GM19467 (cell line): ENCODE measurements at regions not wholly inside any gene's neighbourhood (a gene's known extent, or its start where the extent isn't known, plus 50 kb on each side); places are given as distances from the start of the nearest gene placed in this dataset.
A peak's percentile ranks its signal among the peaks of the same experiment; 100 is the strongest.

Experiments used
- ATAC-seq: cut with Tn5 transposase; IDR thresholded peaks from one replicate; pipeline ENCODE4 v1.9.1; 2021; ENCODE audit warnings: mild to moderate bottlenecking, moderate library complexity; ENCODE audit not compliant: unreplicated experiment

DNA sequence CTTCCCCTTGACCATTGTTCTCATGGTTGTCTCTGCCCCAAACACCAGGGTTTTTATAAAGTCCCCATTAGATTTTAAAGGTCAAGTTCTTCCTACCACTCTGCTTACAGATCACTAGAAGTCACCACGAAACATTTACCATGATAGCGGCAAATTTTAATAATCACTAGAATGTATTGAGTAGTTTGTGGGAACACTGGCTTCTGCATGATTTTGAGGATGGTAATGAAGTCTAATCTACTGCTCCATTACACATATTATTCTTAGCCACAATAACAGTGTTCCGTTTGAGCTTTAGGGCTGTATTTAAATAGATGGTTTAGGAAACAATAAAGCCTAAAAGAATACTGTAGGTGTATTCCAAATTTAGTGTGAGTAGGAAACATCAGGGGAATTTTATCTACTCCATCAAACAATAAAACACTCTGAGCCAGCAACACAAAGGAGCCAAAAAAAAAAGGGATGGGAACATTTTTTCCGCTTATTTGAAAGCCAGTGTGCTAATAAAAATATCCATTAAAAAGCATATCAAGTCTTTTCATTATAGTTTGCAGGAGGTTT, 49.7 kb downstream of the KLF12 start:
- no peak for ATAC-seq

DNA sequence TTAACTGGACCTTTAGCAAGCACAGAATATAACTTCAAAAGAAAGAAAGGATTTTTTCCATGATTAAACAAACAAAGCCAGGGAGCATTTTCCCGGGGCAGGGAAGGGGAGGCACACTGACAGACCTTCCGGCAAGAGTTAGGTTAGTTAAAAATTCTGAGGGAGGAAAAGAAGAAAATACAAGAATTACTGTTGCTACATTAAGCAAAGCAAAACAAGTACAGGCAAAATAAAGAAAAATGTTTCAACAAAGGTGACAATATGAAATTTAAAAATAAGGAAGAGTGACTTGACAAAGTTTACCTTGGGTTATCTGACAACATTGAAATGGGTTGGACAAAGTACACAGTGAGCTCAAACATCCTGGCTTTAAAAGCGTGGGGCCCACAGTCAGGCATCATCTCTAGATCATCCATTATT, 51.5 kb downstream of the KLF12 start:
- ATAC-seq: no peak

DNA sequence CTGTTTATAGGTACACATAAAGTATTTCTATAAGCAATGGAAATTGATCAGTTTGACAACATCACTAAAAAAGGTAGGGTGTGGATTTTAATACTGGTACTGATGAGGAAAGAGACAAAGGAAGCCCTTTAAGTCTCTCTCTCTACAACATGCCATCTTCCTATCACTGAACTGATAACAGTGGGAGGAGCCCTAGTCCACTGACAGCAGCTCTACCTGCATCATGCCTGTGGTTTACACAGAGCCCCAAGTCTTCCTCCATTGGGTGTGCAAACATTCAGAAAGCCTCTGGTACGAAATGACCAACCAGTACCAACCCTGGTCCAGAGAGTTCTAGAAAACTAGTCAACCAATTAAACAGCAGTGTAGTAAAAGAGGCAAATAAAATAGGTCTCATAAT, 53.4 kb downstream of the KLF12 start:
- no peak for ATAC-seq

DNA sequence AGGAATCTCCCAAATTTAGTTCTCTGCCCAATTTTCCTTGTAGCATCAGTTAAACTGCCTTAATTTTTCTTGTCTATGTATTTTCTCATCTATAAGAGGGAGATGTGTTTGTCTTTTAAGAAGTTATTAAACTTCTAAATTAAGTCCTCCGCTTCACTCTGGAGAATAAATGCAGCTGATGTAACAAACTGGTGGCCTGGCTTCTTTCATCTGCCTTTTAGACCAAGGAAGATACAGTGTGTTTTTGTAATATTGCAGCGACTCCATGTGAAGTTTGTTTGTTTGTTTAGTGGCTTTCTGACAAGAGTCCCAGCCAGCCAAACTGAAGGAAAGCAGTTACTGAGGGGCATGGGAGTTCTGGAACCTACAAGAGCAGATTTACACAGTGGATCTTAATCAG, 56.4 kb downstream of the KLF12 start:
- no peak for ATAC-seq

DNA sequence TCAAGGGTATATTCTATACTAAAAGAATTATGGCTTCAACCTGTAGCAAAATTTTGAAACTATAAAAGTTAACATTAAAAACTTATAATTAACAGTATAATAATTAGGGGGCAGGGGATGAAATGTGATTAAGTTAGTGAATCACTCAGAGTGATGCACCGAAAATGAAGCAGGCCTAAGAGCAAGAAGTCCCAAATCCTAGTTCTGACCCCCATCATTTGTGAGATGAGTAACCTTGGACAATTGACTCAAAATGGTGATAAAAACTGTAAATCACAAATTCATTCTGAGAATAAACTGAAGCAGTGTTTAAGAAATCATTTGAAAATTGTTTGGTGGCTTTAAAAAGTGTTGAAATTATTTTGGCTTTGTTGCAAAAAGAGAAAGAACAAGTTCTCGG, 56.8 kb downstream of the KLF12 start:
- ATAC-seq: no peak

DNA sequence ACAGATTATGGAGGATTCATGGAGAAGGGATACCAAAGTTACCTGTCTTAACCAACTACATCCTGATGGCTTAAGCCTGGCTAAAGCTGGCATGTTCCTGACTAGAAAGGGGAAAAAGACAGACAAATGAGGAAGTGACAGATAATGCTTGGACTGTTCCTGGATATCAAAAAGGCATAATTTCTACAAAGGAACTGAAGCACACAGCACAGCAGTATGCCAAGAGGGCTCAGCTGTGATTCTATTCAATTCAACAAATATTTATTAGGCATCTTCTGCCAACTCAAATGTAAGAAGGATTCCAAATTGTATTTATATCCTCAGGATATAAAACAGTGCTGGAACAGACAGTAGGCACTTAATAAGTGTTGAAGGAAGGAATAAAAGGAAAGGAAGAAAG, 59.5 kb downstream of the KLF12 start:
- ATAC-seq: no peak

DNA sequence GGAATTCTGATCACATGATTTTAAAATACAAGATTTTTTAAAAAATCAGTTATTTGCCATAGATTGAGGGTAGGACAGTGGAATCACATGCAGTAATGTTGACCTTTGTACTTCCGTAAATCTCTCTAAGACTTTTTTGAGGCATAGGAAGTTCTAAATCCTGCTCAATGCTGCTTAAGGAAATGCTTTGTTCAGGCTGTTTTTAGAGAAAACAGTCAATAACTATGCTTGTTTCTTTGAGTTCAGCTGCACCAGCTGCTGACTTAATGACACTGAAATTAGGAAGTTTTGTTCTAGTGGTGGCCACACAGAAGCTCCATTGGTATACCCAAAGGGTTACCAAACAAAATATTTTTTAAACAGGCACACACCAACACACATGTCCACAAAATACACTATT, 60.9 kb downstream of the KLF12 start:
- ATAC-seq: no peak

DNA sequence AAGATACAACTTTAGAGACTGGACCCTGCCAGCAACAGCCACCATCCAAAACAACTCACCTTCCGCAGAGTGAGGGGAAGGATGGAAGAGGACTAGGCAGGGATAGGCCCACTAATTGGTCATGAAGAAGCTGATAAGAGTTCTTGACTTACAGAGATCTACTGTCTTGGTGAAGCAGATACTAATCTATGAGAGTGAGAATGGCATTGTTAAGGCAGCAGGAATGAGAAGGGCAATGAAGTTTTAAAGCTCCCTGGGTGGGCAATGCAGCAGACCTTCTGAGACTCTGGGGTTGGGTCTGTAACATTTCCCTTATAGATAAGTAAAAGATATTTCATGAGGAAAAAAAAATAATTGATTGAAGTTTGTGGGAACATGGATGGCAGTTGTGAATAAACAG, 63.7 kb downstream of the KLF12 start:
- ATAC-seq: no peak

DNA sequence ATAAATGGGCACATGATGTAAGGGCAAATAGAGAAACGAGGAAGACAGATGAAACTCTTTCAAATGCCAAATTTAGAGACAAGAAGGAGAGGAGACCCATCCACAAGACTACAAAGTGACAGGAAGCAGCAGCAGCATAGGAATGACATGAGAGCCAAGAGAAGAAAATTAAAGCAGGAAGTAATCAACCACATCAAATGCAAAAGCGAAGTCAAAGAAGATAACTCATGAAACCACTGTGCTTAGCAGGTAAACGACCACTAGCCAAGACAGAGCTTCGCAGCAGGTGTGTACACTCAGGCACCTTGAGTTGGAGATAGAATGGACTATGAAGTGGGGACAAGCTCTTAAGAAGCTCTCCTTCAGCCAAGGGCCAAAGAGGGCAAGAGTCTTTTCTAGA, 64.1 kb downstream of the KLF12 start:
- ATAC-seq: no peak

DNA sequence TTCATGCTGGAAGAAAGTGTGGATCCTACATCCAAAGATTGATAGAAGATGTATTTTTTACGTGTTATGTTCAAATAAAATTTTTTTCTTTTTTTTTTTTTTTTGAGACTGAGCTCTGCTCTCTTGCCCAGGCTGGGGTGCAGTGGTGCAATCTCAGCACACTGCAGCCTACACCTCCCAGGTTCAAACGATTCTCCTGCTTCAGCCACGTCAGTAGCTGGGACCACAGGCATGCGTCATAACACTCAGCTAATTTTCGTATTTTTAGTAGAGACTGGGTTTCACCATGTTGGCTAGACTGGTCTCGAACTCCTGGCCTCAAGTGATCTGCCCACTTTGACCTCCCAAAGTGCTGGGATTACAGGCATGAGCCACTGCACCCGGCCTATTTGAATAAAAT, 65.7 kb downstream of the KLF12 start:
- no peak for ATAC-seq

DNA sequence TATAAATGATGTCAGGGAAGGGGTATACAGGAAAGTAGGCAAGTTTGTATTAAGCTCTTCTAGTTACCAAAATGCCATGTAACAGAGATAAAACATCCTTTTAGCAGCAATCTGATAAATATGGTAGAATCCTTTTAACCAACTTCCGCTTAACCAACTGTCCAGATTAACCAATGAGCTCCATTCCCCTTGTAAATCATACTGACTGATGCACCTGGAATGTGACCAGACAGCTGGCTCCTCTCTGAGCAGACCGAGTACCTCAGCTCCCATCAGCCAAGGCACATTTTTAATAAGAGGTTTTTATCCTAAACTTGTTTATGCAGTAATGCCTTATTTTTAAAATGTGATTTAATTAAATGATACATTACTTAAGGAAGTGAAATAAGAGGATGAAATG, 66.4 kb downstream of the KLF12 start:
- no peak for ATAC-seq

DNA sequence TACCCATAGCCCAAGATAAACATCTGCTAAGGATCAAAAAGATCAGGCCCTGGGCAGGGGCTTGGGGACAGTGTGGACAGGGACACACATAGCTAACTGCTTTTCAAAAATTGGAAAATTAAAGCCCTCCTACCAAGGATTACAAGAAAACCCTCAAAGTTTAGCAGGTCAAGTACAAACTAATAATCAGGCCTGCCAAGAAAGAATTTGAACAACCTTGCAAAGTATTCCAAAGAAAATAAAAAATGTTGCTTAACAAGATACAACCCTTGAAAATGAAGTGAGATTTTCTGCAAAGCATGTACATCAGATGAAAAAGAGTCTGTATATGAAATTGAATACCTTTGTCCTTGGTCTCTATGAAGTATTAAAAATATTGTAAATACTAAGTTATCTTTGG, 67.3 kb downstream of the KLF12 start:
- ATAC-seq: no peak

DNA sequence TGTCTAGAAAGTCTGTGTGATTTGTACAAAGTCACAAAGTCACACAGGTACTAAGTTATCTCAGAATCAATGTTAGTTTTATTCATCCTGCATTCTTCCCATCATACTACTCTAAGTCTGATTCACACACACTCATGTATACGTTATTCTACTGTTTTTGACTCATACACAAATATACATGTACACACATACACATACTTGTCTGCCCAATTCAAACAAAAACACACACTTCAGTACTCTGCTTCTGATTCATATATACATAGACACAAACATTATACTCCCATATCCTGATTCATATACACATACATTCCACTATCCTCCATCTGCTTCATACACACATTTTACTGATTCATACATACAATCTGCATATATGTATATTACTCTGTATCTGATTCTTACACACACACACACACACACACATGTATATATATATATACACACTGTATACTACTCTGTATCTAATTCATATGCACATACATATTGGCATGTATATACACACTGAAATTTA, 69.3 kb downstream of the KLF12 start:
- no peak for ATAC-seq

DNA sequence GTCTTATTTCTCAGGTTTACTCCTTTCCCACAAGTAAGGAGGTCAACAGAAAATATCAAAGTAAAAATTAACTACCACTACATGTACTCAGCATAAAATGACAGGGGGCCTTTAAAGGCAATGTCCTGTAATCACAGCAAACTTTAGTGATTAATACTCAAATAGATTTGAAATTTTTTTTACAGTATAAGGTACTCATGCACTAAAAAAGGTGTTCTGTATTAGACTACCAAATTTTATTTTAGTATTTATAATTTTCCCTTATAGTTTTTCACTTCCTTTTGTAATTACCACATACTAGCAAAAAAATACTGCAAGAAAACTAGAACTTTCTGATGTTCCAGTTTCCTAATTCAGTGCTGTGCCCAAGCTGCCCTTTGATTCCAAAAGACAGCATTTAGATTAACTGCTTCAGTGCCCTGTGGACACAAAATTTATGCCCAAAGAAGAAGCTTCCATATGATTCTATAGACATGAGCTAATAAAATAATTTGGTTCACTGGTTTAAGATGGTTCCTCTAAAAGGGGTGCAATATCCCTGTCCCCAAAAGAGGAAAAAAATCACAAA, 70.6 kb downstream of the KLF12 start:
- ATAC-seq: no peak

DNA sequence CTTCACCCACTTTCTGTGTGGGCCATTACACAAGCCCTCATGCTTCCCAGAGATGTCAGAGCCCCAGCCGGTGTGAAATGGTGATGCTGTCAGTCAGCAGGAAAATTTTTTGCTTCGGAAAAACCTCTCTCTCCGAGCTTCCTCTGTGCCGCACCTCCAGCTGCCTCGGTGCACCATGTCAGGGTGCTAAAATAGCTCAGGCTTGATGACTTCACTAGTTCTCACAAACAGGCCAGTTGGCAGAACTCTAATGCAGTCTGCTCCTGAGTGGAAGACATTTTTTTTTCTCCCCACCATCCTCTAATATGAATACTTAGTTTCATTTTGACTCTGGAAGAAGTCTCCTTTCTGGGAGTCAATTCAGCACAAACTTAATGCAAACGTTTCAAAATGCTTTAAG, 71.3 kb downstream of the KLF12 start:
- peak; percentile 69 for ATAC-seq

DNA sequence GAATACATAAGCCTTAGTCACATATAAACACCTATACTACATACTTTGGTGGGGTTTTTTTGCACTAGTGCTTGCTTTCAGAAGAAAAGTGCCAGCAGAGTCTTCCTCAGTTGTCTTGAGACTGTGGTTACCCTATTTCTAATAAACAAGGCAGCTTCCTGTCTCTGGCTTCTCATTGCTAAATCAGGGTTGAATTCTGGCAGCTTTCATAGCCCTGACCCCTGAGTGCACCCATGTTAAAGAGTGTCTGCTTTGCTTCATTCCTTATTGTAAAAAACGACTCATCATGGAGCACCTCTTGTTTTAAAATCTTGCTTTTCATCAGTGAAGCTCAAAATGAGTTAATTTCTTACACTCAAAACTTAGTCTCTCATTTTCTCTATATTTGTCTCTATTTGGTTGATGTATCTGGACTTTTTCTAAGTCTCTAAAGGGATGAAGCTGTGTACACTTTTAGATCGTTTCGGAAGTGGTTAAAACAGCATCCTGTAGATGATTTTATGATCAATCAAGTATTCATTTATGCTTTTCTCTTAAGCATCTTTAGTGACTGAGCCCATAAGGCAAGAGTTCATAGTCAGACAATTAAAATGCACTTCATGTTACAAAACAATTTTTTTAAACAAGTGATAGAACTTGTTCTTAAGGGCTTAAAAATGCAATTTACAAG, 72.1 kb downstream of the KLF12 start:
- peak; percentile 73 for ATAC-seq

DNA sequence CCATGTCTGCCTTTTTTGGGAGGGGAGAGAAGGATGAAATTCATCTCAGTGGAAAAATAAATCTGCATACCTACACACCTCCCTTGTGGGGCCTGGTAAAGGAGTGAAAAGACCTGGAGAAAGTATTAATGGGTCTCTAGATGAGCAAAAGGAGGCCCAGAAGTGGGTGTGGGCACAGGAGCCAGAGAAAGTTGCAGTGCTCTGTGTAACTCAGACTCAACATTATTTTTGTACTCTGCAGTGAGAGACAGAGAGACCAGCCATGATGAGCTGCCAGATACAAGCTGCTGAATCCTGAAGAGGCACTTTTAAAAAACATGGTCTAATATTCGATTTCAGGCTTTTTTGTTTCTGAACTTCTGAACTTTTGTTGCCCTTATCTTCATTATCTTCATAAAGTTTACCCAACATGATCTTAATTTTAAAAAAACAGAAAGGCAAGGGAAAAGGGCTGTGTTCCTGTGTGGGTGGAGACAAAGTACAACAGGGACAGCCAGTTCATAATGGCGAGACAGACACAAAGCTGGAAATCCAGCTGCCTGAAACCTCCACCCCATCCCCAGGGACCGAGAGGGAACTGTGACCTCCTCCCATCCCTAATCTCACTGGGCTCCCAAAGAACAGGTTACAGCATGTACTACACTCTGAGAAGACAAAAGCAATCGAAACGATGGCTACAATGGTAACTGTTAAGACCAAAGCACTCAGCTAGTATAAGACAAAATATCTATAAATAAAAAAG, 77.2 kb downstream of the KLF12 start:
- ATAC-seq: no peak

DNA sequence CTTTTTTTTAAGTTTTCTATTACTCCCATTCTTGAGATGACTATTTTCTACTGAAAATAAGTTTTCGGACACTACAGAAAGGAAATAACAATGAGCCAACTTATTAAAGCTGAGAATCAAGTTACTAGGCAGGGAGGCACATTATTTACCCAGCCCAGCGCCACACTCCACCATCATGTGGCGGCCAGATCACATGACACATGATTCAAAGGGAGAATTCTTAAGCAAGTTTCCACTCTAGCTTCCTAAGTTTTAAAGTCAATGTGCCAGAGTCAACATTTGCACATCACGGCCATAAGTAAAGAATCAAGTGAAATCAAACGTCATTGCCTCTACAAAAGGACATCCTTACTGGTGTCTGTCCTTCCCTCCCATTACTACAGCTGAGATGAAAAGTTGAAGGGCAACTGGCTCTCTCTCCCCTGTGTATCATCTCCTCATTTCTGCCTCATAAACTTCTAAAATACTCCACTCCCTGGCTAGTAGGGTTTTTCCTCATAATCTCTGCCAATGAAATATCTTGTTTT, 81.7 kb downstream of the KLF12 start:
- ATAC-seq: no peak

DNA sequence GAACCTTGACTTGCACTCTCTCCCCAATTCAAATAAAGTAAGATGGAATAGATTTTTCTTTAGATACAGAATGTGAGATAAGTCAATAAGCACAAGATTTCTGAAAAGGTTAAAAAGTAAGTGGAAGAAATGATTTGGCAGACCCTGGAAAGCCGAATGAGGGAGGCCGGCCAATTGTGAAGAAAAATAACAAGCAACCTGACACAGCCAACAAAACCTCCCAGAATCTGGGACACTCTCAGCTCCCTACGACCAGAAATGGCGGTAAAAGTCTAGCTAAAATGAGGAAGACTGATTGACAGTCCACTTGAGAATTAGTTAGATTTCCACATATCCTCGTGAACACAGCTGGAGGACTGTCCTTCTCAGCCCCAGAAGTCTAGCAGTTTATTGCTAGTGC, 85.4 kb downstream of the KLF12 start:
- ATAC-seq: no peak

DNA sequence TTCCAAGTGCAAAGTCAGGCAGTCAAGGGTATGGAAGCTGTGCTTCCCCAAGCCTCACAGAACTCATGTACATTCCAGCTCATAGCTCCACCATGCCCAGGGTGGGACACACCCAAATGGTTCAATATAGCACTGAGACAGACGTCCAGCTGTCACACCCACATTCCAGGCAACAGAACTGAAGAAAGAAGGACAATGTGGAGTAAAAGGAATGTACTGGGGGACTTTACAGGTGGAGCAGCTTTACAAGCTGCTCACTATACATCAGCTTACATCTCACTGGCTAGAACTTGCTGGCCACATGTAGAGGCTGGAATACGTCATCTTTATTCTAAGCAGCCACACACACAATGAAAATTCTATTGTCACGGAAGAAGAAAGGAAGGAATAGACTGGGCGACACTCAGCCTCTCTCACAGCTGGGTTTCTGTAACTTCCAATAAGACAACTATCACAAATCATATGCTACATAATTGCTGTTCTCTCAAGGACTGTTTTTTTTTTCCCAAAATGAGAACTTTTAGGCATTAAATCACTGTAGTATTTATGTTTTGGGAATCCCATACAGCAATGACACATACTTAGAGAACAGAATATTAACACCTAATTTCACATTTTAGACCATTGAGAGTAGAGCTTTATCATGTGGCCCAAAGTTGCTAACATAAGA, 86.1 kb downstream of the KLF12 start:
- no peak for ATAC-seq

DNA sequence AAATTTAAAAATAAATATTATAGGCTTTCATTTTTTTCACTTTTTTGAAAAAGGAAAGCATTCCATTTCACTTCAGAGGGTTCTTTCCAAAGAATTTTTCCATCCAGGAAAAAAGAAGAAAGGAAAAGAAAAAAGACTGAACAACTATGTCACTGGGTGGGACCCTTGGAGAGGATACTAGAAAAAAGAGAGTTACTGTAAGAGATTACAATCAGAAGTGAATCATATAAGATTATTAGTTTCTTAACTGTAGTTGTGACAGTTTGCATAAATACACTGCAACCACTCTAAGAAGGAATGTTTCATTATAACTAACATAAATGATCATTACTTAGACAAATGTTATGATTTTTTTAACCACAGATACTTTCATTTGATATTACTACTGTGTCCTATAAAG, 87.8 kb downstream of the KLF12 start:
- ATAC-seq: no peak
